HG03159 (cell line): ENCODE measurements at regions not wholly inside any gene's neighbourhood (a gene's known extent, or its start where the extent isn't known, plus 50 kb on each side); places are given as distances from the start of the nearest gene placed in this dataset.
A peak's percentile ranks its signal among the peaks of the same experiment; 100 is the strongest.

Experiments used
- ATAC-seq: cut with Tn5 transposase; IDR thresholded peaks from one replicate; pipeline ENCODE4 v1.9.1; 2021; ENCODE audit warnings: mild to moderate bottlenecking, moderate library complexity; ENCODE audit not compliant: unreplicated experiment

GRCh38 chr7:11290863-11291262 lies 317.2 kb downstream of the PHF14 start:
- ATAC-seq = no peak

GRCh38 chr7:11294218-11294617 lies 320.5 kb downstream of the PHF14 start:
- ATAC-seq = no peak

- ATAC-seq = no peak
Measured at GRCh38 chr7:11294965-11295364, 321.3 kb downstream of the PHF14 start.

GRCh38 chr7:11297126-11297625 lies 323.5 kb downstream of the PHF14 start:
- ATAC-seq = no peak

- no peak for ATAC-seq
Measured at GRCh38 chr7:11297764-11298163, 324.1 kb downstream of the PHF14 start.

GRCh38 chr7:11298220-11298619 lies 324.5 kb downstream of the PHF14 start:
- no peak for ATAC-seq

- no peak for ATAC-seq
Measured at GRCh38 chr7:11300241-11300640, 326.6 kb downstream of the PHF14 start.

- no peak for ATAC-seq
Measured at GRCh38 chr7:11302121-11302520, 328.4 kb downstream of the PHF14 start.

- ATAC-seq = no peak
Measured at GRCh38 chr7:11313801-11314200, 340.1 kb downstream of the PHF14 start.

GRCh38 chr7:11315666-11316258 lies 342.1 kb downstream of the PHF14 start:
- peak; percentile 55 for ATAC-seq

GRCh38 chr7:11317766-11318165 lies 344.1 kb downstream of the PHF14 start:
- peak; percentile 67 for ATAC-seq

GRCh38 chr7:11319491-11320274 lies 346.0 kb downstream of the PHF14 start:
- ATAC-seq = no peak
